Osteoblast (primary cell): ENCODE measurements at regions not wholly inside any gene's neighbourhood (a gene's known extent, or its start where the extent isn't known, plus 50 kb on each side); places are given as distances from the start of the nearest gene placed in this dataset.

Source experiments
- DNase-seq: peaks from one replicate; pipeline ENCODE4 v3.0.0; 2011; ENCODE audit warnings: low spot score, mixed read lengths; ENCODE audit not compliant: insufficient read length; ENCODE audit errors: missing footprints
- H2AFZ ChIP-seq: 2 replicates; pipeline ENCODE4 v1.6.0; 2011; ENCODE audit warnings: mild to moderate bottlenecking, low read length
- H3K27ac ChIP-seq: 2 replicates; pipeline ENCODE4 v1.5.1; 2011; ENCODE audit warnings: mild to moderate bottlenecking, low read depth, low read length, moderate library complexity
- H3K27me3 ChIP-seq: 2 replicates; pipeline ENCODE4 v1.6.0; 2012; ENCODE audit warnings: mild to moderate bottlenecking, control low read depth, inconsistent platforms, low read length, moderate library complexity; ENCODE audit not compliant: insufficient read depth
- H3K36me3 ChIP-seq: 2 replicates; pipeline ENCODE4 v1.5.1; 2011; ENCODE audit warnings: mild to moderate bottlenecking, low read length, control low read depth, moderate library complexity; ENCODE audit not compliant: insufficient read depth
- H3K4me1 ChIP-seq: 2 replicates; pipeline ENCODE4 v1.5.1; 2011; ENCODE audit warnings: mild to moderate bottlenecking, low read length, control low read depth, moderate library complexity; ENCODE audit not compliant: insufficient read depth
- H3K4me2 ChIP-seq: 2 replicates; pipeline ENCODE4 v1.6.0; 2011; ENCODE audit warnings: mild to moderate bottlenecking, low read length; ENCODE audit not compliant: insufficient read depth
- H3K4me3 ChIP-seq: fragments of 200-600 bp; sonication (generic); 3 replicates; pipeline ENCODE4 v1.5.1; 2012; ENCODE audit warnings: mild to moderate bottlenecking, low read length, inconsistent platforms; ENCODE audit not compliant: insufficient read depth
- H3K79me2 ChIP-seq: 2 replicates; pipeline ENCODE4 v1.6.0; 2012; ENCODE audit warnings: mild to moderate bottlenecking, low read length, control low read depth, inconsistent platforms; ENCODE audit not compliant: insufficient read depth
- H3K9me3 ChIP-seq: 2 replicates; pipeline ENCODE4 v1.5.1; 2011; ENCODE audit warnings: low read depth, low read length, control low read depth
- H4K20me1 ChIP-seq: 2 replicates; pipeline ENCODE4 v1.6.0; 2012; ENCODE audit warnings: mild to moderate bottlenecking, low read length, control low read depth; ENCODE audit not compliant: insufficient read depth
- CTCF ChIP-seq: IDR thresholded peaks from 2 replicates; pipeline ENCODE4 v1.5.1; 2011; ENCODE audit warnings: mild to moderate bottlenecking, low read depth, low read length, moderate library complexity; ENCODE audit errors: extremely low read depth

GRCh38 chr13:72041165-72041564 is 174.2 kb upstream of the DACH1 start:
- TF ChIP-seq CTCF: no peak
- H4K20me1 ChIP-seq: no peaks in the 10 kb centered on the region
- no peak for DNase-seq

DNA sequence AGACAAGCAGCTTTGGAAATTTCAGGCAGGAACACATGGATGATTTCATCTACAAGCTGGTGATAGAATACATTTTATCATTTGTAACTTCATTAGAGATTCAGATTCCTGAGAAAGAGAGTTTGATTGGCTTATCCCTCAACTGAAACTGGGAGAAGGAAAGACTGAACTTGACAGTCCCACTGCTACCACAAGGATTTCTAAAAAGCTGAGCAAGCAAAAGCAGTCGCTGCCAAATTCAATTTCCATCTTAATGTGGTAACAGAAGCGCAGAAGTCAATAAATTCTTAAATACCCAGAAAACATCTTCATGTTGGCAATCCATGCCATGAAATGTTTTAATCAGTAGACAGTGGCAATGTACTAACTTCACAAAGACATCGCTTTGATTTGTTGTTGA is 172.1 kb upstream of the DACH1 start:
- Histone ChIP-seq H3K27ac (no peak overlapping the region), H4K20me1 (no peaks in the 10 kb centered on the region), H3K36me3 (no peaks in the 10 kb centered on the region), H3K9me3 (no peaks in the 10 kb centered on the region), H3K27me3 (no peaks in the 10 kb centered on the region), H3K4me1 (no peaks in the 10 kb centered on the region), H3K4me3 (no peak overlapping the region), H2AFZ (no peak overlapping the region), H3K4me2 (no peak overlapping the region), H3K79me2 (no peaks in the 10 kb centered on the region)
- no peak for DNase-seq
- no peak for TF ChIP-seq CTCF

More at GRCh38 chr13:72041165-72041564, 174.2 kb upstream of the DACH1 start:
- Histone ChIP-seq H3K4me1 (no peaks in the 10 kb centered on the region), H3K36me3 (no peaks in the 10 kb centered on the region), H3K27me3 (no peaks in the 10 kb centered on the region), H3K9me3 (no peaks in the 10 kb centered on the region), H3K4me3 (no peak overlapping the region), H3K27ac (no peak overlapping the region), H3K4me2 (no peak overlapping the region), H3K79me2 (no peaks in the 10 kb centered on the region), H2AFZ (no peak overlapping the region)

- H3K4me2 ChIP-seq: no peak overlapping the region
- H2AFZ ChIP-seq: no peak overlapping the region
- no peaks in the 10 kb centered on the region for H4K20me1 ChIP-seq
- H3K4me1 ChIP-seq: no peaks in the 10 kb centered on the region
- H3K27ac ChIP-seq: no peak overlapping the region
- H3K79me2 ChIP-seq: no peaks in the 10 kb centered on the region
- no peaks in the 10 kb centered on the region for H3K36me3 ChIP-seq
- no peak for TF ChIP-seq CTCF
- no peak for DNase-seq
- H3K9me3 ChIP-seq: peaks cover 6% of the 10 kb centered on the region
- no peak overlapping the region for H3K4me3 ChIP-seq
- H3K27me3 ChIP-seq: no peaks in the 10 kb centered on the region
Measured at GRCh38 chr13:72029981-72030380, 163.0 kb upstream of the DACH1 start.

- H4K20me1 ChIP-seq: no peaks in the 10 kb centered on the region
- no peak overlapping the region for H3K27ac ChIP-seq
- no peak overlapping the region for H3K4me3 ChIP-seq
- H2AFZ ChIP-seq: no peak overlapping the region
- no peaks in the 10 kb centered on the region for H3K4me1 ChIP-seq
- H3K79me2 ChIP-seq: no peaks in the 10 kb centered on the region
- peaks cover 9% of the 10 kb centered on the region for H3K9me3 ChIP-seq
- no peak for TF ChIP-seq CTCF
- DNase-seq: no peak
- H3K4me2 ChIP-seq: no peak overlapping the region
- H3K36me3 ChIP-seq: no peaks in the 10 kb centered on the region
- no peaks in the 10 kb centered on the region for H3K27me3 ChIP-seq
Measured at GRCh38 chr13:72025836-72026235, 158.8 kb upstream of the DACH1 start.
